ENCODE measurements at regions not wholly inside any gene's neighbourhood (a gene's known extent, or its start where the extent isn't known, plus 50 kb on each side); places are given as distances from the start of the nearest gene placed in this dataset.

DNA sequence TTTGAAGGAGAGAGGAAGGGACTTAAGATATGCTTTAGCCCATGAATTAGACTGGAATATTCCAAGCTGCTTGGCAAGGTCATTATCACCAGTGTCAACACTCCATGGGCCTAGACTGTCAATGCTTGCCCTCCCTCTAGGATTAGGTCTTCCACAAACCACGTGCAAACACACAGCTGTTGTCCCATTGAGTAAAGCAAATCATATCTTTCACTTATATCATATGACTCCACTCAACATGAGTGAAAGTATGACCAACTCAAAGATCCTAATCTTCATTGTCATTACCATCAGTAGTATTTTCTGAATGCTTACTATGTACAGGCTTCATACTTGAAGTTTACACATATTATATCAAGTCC lies 57.0 kb upstream of the GRAMD2B start:
- no peak for DNase-seq

DNA sequence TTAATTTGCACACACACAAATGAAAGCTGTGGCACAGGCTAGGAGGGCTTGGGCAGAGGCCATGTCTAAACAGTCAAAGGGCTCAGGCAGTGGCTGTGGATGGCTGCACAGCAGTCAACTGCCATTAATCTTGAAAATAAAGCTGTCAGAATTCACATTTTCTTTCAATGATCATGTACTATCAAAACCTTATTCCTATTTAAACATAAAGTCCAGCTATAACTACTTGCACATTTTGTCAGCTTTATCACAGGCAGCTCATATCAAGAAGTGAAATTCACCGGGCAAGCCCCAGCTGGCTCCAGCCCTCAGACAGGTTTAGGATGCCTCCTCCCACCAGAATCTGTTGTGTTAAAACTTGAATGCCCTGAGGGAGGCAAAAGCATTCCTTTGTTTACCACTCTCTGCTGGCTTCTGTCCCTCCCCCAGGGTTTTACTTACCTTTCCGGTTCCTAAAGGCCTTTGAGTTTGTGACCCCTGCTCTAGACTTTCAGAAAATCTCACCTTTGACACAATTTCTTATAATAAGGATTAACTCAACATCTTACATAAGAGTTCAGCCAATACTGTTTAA lies 54.9 kb upstream of the GRAMD2B start:
- DNase-seq = no peak

DNA sequence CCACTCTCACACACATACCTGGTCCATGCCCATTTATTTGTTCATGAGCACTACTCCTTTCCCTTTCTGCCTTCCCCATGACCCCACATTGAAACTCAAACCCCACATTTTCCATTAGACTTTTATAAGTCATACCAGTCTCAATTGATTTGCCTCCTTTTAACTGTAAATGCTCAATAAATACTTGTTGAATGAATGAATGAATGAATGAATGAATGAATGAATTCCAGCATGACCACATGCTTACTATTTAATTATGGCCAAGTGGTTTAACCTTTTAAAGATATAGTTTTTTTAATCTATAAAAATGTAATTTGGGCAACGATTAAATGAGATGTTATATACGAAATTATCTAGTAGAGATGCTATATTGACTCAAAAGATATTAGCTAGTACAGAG lies 54.1 kb upstream of the GRAMD2B start:
- DNase-seq = no peak

DNA sequence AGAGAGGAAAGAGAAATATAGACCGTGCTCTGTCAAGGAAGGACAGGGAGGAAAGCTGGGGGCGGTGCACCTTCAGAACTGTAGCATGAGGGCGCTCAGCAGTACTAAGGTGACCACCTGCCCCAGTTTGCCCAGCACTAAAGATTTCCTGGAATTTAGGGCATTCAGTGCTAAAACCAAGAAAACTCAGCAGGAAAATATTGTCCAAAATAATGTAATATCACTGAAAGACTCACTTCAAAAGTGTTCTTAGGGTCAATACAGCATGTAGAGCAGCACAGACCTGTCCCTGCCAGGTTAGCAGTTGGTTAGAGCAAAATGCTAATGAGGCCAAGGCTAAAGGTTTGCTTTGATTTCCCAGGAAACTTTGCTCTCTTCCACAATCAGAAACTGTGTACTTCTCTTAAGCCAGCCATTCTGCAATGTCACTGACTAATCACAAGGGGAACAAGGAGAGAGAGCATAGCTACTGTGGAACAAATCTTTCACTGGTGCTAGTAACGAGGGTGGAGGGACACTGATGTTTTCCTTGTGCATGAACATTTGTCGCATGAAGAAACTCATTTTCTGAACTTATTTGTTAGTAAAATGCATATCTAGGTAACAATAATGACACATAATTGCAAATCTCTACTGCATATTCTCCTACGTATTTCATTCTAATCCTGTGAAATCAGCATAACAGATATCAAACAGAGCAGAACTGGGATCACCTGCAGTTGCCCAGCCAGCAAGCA lies 53.0 kb upstream of the GRAMD2B start:
- DNase-seq = no peak

DNA sequence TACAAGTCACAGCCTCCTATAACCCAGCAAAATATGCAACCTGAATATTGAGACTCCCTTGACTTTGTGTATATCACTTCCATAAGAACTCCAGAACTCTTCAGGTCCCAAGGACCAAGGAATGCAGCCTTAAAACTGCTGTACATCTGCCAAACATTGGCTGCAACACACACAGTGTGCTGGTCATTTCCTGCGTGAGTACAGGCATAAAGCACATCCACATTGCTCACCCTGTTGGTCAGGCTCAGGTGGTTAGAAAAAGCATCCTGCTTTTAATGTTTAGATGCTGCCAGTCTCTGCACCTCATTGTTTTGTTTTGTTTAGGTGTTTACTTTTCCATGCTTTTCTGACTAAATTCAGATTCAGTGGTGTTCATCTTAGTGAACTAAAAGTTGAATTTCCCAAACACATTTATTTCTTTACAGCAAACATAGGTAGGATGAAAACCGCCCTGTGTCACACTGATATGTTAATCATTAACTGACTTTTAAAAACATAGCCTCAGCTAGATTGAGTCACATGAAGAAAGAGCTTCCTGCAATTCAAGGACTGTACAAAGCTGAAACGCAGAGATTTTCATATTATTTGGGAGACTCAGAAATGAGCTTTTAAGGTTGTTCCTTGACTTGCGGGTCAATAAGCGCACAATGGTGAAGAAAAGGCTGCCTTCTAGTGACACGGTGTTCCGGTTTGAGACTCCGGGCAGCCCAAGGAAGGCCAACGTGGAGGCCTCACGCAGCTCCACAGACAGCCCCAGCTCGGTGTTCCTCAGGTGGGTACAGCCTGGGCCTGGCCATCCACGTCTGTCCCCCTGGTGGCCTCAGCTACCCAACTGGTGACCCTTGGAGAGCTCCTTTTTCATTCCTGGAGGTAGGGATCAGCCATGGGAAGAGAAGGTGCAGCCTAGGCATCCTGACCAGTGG lies 52.2 kb upstream of the GRAMD2B start:
- no peak for DNase-seq

DNA sequence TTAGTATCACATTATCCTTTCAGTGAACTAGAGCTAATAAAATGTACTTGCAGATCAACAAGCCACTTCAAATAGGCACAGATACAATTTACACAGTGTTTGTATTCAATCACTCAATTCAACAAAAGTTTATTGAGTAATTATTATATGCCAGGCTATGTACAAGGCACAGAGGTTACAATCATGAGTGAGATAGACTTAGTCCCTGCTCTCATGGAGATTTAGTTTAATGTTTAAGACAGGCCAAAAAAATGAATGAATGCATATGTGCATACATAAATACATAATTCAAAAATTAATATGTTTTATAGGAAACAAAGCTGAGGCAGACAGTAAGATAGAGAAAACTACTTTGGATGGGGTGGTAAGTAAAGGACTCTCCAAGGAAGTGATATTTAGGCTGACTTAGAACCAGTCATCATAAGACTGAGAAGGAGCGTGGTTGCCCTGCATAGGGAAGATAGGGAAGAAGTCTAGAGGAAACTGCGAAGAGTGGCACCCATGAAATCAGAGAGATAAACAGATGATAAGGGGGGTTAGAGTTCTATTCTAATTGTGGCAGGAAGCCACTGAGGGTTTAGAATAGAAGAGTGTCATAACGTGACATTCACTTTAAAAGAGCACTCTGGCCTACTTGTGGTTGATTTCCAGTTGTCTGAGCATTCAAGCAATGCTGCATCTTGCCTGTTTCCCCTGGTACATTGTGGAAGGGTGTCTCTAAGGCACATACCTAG lies 49.7 kb upstream of the GRAMD2B start:
- no peak for DNase-seq
